ENCODE measurements at regions not wholly inside any gene's neighbourhood (a gene's known extent, or its start where the extent isn't known, plus 50 kb on each side); places are given as distances from the start of the nearest gene placed in this dataset.

DNA sequence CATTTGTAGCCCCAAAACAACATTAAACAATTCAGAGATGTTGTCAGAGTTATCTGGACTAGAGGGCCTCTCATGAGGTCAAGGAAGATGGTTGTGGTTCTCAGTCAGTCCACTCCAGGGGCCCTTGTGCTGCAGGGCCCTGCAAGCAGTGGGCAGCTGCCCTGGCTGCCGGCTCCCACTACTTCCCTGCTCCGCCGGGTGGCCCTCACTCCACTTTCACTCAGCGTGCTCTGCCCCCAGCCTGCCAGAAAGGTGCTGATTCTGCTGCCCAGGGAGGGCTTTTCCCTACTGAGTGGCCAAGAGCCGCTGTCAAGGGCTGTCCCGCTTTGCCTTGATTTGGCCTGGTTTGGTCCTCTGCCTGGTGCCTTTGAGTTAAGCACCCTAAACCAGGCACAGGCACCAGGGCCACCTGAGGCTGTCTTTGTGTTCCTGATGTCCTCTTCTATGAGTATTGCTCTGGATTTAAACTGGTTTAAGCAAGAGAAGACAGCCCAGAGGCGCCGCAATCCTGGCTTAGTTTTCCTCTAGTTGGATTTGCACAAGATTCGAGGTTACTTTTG is 117.2 kb downstream of the GADD45G start:
- no peak for DNase-seq
- no peaks in the 10 kb centered on the region for H3K36me3 ChIP-seq (replicated peaks)
- H3K27ac ChIP-seq = no peak overlapping the region
- no peaks in the 10 kb centered on the region for H3K27me3 ChIP-seq (replicated peaks)
- in situ Hi-C loops (cut with HindIII; ENCODE audit: low pct_ligation_motif_present, low sequenced_read_pairs) = no loop called here
- TF ChIP-seq, protein P1, sequence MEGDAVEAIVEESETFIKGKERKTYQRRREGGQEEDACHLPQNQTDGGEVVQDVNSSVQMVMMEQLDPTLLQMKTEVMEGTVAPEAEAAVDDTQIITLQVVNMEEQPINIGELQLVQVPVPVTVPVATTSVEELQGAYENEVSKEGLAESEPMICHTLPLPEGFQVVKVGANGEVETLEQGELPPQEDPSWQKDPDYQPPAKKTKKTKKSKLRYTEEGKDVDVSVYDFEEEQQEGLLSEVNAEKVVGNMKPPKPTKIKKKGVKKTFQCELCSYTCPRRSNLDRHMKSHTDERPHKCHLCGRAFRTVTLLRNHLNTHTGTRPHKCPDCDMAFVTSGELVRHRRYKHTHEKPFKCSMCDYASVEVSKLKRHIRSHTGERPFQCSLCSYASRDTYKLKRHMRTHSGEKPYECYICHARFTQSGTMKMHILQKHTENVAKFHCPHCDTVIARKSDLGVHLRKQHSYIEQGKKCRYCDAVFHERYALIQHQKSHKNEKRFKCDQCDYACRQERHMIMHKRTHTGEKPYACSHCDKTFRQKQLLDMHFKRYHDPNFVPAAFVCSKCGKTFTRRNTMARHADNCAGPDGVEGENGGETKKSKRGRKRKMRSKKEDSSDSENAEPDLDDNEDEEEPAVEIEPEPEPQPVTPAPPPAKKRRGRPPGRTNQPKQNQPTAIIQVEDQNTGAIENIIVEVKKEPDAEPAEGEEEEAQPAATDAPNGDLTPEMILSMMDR (IDR thresholded peaks at IDR 0.05; ENCODE audit: low read depth, low read length, missing control alignments) = no peak
- no peak overlapping the region for H3K4me3 ChIP-seq (ENCODE audit: low read depth, low read length)

DNA sequence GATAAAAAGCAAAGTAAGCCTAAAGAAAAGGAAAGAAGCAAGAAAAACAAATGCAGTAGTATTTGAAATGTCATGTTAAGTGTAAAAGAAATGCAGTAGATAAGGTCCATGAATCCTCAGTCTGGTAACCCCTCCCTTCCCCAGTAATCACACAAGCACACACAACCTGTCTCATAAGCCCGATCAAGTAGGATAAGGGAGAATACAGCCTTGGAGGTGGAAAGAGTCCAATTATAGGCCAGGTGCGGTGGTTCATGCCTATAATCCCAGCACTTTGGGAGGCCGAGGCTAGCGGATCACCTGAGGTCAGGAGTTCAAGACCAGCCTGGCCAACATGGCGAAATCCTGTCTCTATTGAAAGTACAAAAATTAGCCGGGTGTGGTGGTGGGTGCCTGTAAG is 117.9 kb downstream of the GADD45G start:
- in situ Hi-C loops (cut with HindIII; ENCODE audit: low pct_ligation_motif_present, low sequenced_read_pairs) = no loop called here
- no peak for DNase-seq
- TF ChIP-seq, protein P1 (IDR thresholded peaks at IDR 0.05; ENCODE audit: low read depth, low read length, missing control alignments) = no peak
- Histone ChIP-seq H3K27ac (no peak overlapping the region), H3K36me3 (replicated peaks) (no peaks in the 10 kb centered on the region), H3K4me3 (ENCODE audit: low read depth, low read length) (no peak overlapping the region), H3K27me3 (replicated peaks) (no peaks in the 10 kb centered on the region)

DNA sequence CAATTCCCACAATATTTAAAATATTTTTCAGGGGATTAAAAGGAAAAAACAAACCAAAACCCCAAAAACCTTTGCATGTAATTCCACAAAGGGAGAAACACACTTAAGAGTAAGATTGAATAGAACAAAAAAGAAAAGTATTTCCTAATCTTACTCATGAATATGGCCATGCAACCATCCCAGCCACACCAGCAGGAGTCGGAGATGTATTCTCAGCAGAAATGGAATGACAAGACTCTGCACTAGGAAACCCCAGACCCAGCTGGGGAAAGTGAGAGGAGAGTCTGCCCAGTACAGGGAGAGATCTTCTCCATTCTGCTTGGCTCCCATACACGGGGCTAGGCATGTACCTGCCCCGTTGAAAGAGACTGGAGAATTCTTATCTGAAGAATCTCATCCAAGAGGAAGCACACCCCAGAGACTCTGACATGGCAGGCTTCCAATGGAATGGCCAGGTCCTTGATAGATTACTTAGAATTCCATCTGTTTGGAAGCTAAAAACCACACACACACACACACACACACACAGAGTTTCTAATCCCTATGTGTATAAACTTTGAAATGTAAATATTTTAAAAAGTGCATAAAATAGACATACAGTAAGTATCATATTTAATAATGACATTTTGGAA is 118.8 kb downstream of the GADD45G start:
- no peak for DNase-seq
- Histone ChIP-seq H3K27me3 (replicated peaks) (no peaks in the 10 kb centered on the region), H3K4me3 (ENCODE audit: low read depth, low read length) (no peak overlapping the region), H3K36me3 (replicated peaks) (no peaks in the 10 kb centered on the region), H3K27ac (no peak overlapping the region)
- TF ChIP-seq, protein P1 (IDR thresholded peaks at IDR 0.05; ENCODE audit: low read depth, low read length, missing control alignments) = no peak
- in situ Hi-C loops (cut with HindIII; ENCODE audit: low pct_ligation_motif_present, low sequenced_read_pairs) = no loop called here

DNA sequence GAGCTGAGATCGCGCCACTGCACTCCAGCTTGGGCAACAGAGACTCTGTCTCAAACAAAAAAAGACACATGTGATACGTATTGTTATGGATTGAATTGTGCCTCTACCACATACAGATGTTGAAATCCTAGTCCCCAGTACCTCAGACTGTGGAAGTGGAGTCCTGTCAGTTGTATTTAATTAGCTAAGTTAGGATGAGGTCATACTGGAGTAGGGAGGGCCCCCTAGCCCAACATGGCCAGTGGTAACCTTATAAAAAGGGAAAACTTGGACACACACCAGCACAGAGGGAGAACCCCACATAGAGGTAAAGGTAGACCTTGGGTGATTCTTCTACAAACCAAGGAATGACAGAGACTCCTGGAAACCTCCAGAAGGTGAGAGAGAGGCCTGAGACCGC is 119.8 kb downstream of the GADD45G start:
- H3K36me3 ChIP-seq (replicated peaks) = no peaks in the 10 kb centered on the region
- in situ Hi-C loops (cut with HindIII; ENCODE audit: low pct_ligation_motif_present, low sequenced_read_pairs) = no loop called here
- H3K4me3 ChIP-seq (ENCODE audit: low read depth, low read length) = no peak overlapping the region
- H3K27me3 ChIP-seq (replicated peaks) = no peaks in the 10 kb centered on the region
- DNase-seq = no peak
- no peak overlapping the region for H3K27ac ChIP-seq
- TF ChIP-seq, protein P1 (IDR thresholded peaks at IDR 0.05; ENCODE audit: low read depth, low read length, missing control alignments) = no peak

DNA sequence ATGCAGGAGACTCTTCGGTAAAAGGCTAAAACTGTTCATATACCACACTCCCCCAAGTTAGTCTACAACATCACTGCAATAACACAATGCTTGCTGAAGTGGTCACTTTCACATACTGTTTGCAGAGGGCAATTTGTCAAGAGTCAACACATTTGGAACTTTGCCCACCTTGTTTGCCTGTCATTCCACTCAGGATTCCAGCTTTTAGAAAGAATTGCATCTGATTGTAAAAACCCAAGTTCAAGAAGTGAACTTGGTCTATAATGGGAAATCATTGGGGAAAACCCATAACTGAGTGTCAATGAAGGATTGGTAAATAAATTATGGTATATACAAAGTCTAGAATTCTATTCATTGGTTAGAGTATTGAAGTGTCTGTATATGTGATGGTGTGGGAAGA is 120.5 kb downstream of the GADD45G start:
- in situ Hi-C loops (cut with HindIII; ENCODE audit: low pct_ligation_motif_present, low sequenced_read_pairs) = no loop called here
- Histone ChIP-seq H3K4me3 (ENCODE audit: low read depth, low read length) (no peak overlapping the region), H3K36me3 (replicated peaks) (no peaks in the 10 kb centered on the region), H3K27me3 (replicated peaks) (no peaks in the 10 kb centered on the region), H3K27ac (no peak overlapping the region)
- DNase-seq = no peak
- TF ChIP-seq, protein P1 (IDR thresholded peaks at IDR 0.05; ENCODE audit: low read depth, low read length, missing control alignments) = no peak

All from brain microvascular endothelial cell (primary cell).